AG08396 (cell line): ENCODE measurements at regions not wholly inside any gene's neighbourhood (a gene's known extent, or its start where the extent isn't known, plus 50 kb on each side); places are given as distances from the start of the nearest gene placed in this dataset.

ENCODE experiments used
- DNase-seq: peaks from one replicate; pipeline ENCODE4 v3.0.0; 2012; ENCODE audit warnings: low spot score, mixed read lengths

GRCh38 chr9:93900971-93901861, 53.9 kb downstream of the BARX1 start:
- no peak for DNase-seq

DNA sequence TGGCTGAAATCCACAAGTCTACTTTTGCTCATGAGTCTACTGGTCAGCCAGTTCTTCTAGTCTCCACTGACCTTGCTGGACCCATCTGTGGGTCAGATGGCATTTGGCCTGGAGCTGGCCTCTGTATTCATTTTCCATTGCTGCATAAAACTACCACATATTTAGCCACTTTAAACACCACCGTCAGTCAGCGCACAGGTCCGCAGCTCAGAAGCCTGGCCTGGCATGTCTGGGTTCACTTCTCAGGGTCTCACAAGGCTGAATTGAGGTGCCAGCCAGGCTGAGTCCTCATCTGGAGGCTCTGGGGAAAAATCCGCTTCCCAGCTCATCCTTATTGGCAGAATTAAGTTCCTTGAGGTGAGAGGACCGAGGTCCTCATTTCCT, 54.7 kb downstream of the BARX1 start:
- no peak for DNase-seq

DNA sequence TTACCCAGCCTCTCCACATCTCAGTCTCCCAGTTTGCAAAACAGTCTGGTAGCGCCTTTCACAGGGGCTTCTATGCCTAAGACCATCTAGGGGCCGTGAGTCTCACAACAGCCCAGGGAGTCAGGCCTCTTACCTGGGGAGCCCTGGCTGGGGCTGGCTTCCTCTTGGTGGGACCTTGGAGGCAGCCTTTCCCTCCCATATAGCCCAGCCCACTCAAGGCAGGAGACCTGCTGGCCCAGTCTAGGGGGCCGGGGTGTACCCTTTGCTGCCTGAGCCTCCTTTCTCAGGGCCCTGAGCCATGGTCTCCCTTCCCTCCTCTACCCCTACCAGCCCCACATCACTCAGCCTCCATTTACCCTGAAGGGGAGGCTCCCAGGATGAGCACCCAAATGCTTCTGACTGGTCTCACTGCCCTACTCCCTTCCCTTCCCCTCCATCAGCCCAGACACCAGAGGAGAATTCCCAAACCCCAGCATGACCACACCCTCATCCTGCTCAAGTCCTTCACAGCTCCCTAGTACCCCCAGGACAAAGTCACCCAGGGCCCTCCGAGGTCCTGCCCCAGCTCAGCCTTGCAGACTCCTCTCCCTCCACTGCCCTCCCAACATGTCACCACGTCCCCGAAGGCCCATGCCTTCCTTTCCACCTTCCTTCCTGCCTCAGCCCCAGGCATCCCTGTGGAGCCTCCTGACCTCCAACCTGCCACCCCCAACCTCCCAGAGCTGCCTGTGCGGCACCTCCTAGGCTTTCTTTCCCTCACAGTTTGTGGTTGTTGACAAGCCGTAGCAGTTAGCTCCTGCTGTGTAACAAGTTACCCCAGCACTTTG, 55.3 kb downstream of the BARX1 start:
- DNase-seq = no peak

DNA sequence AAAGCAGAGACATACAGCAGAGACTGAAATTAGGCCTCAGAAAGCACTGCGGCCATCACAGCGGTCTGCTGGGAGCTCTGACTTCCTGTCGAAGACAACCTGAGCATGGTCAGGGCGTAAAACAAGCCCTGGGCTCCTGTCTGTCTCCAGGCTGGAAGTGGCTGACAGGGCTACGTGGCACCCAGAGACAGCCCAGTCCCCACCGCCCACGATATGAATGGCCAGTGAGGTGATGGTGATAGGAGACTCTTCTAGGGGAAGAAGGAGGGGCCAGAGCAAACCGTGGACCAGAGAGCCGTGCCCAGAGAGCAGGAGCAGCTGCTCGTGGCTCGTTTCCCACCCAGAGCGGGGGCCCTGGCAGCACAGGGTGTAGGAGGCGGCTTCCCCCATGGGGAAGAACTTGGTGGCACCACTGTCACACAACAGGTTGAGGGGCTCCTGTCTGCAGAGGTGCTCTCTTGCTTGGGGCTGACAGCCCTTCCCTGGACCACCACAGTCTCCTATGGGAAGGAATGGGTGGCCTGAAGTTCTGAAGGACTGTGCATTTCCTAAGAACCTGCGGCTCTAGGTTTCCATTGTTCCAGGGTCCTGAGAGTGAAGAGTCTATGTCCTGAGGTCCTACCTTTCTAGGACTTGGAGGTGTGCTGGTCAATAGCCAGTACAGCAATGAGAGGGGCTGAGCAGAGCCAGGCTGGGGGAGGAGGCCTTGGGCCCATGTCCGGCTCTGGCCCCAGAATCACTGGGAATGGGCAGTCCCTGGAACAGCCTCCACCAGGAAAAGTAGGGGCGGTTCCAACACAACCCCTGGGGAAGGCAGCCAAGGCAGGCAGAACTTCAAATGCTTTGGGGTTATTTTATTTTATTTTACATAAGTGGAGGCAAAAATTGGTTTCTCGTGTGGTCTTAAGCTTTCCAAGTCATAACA, 56.4 kb downstream of the BARX1 start:
- DNase-seq = no peak

DNA sequence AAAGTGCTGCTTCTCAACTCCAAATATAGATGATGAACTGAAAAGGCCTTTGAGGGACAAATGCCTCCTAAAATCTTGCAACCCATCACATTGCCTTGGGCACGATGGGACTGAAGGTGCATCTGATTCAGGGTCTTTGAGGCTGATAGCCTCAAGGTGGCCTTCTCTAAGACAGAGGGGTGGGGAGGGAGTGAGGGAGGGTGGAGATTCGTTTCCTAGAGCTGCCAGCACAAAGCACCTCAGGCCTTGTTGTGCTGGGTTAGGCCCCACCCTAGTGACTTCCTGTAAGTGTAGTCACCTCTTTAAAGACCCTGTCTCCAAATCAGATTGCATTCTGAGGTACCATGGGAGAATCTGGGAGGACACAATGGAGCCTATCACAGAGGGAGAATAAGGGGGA, 57.1 kb downstream of the BARX1 start:
- no peak for DNase-seq

GRCh38 chr9:93897075-93897970, 57.8 kb downstream of the BARX1 start:
- DNase-seq = no peak

DNA sequence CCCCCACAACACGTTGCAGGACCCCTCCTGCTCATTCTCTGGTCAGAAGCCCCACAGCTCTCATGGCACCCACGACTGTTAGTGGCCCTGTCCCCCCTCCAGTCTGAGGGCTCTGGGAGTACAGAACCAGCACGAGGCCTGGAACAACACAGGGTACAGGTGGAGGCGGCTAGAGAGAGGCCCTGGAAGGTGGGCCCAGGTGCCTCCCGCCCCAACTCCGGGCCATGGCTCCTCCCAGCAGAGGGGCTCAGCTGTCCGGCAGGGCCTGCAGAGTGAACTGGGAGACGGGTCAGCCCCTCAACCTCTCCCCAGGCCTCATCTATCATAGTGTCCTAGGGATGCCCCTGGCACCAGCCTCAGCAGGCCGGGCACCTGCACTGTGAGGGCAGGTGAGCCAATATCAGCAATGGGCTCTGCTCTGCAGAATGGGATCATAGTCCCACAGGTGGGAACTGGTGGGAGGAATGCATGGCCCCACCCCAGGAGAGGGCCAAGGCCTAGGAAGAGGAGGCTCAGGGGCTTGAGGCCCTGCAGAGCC, 58.6 kb downstream of the BARX1 start:
- no peak for DNase-seq

DNA sequence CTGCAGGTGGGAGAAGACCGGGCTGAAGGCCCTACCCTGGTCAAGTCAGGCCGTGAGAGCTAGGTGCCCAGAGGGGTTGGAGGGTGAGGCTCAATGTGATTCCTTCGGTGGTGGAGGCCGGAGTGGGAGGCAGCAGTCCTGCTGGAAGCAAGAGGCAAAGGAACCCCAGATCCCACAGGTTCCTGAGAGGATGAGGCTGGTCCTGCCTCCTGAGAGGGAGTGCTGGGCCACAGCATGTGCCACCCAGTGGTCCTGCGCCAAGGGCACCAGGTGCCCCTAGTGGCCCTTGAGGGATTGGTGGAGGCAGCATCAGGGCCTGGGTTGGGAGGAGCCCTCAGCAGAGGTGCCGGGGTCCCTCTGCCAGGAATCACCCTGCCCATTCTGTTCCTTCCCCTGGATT, 59.1 kb downstream of the BARX1 start:
- DNase-seq = no peak

DNA sequence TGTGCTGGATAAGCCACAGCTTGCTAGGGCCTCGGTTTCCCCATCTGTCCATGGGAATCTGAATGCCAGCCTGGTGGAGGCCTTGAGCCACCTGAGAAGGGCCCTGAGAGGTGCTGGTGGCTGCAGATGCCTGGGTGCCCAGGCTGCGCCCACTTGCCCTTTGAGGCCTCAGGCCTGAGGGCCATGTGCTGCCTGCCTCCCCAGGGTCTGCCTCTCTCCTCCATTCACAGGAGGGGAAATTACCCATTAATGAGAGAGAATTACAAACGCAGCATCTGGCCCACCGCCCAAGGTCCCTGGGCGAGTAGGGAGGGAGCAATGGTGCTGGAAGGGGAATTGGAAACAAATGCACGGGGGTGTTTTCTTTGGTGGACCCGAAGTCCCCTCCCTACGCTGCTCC, 59.6 kb downstream of the BARX1 start:
- no peak for DNase-seq

GRCh38 chr9:93894691-93895079, 60.5 kb downstream of the BARX1 start:
- no peak for DNase-seq

- DNase-seq = no peak
Observed at GRCh38 chr9:93893899-93894690, 61.1 kb downstream of the BARX1 start.

DNA sequence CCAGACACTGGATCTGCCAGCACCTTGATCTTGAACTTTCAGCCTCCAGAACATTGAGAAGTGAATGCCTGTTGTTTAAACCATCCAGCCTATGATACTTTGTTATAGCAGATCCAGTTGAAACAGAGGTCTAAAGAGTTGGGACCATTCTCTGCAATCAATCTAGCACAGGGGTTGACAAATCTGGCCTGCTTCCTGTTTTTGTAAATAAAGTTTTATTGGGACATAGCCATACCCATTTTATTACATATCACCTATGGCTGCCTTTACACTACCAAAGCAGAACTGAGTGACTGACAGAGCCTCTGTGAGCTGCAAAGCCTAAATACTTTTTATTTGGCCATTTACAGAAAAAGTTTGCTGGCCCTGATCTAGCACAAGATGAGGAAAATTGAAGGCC, 62.0 kb downstream of the BARX1 start:
- DNase-seq = no peak

DNA sequence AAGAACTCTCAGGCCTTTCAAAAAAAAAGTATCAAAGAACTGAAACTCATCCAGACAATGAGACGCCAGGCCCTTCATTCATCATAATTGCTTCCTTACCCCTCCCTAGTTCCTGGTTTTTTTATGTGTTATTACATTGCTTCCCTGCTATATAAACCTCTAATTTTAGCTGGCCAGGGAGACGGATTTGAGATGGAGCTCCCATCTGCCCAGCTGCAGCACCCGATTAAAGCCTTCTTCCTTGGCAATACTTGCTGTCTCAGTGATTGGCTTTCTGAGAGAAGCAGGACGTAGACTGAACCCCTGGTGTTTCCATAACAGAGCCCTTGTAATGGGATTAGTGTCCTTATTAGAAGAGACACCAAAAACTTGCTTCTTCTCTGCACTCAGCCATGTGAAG, 62.4 kb downstream of the BARX1 start:
- no peak for DNase-seq

DNA sequence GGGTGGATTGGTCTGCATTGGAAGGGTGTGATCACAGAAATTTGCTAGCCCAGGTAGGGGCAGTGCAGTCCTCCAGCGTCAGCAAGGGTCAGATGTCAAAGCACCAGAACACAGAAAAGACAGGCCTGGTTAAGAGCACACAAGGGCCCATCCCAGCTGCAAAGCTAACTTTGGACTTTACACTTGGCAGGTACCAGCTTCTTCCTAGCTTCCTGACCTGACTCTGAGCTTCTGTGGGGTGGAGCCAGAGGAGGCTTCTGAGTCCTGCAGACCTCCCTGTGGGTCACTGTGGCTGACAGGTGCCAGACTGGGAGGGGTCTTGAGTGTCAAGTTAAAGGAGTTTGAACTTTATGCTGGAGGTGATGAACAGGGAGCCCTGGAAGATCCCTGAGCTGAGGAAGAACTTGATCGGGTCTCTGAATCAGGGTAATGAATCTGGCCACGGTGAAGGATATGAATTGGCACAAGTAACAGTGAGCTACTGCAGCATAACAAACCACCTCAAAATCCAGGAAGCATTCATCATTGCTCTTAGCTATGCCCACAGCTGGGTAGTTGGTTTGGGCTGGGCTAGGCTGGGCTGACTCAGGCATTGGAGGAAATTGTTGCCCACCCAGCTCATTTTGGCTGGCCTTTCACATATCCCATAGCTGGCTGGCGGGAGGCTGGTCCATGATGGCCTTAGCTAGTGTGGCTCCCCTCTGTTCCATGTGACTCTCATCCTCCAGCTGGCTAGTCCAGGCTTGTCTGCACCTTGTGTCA, 63.4 kb downstream of the BARX1 start:
- no peak for DNase-seq

DNA sequence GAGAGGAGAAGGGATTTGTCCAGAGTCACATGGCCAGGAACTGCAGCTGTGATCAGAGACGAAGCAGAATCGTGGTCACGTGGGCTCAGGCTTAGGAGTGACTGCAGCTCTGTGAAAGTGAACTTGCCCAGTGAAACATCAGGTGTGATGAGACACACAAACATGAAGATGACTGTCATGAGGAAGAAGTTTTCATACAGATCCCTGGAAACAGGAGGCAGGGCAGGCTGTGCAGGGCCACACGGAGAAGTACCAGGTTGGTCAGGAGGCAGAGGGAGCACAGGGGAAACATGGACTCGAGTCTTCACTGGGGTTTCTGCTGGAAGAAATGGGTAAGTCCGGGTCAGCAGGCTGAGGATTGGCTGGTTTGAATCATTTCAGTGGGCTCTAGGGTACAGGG, 64.1 kb downstream of the BARX1 start:
- DNase-seq = no peak

DNA sequence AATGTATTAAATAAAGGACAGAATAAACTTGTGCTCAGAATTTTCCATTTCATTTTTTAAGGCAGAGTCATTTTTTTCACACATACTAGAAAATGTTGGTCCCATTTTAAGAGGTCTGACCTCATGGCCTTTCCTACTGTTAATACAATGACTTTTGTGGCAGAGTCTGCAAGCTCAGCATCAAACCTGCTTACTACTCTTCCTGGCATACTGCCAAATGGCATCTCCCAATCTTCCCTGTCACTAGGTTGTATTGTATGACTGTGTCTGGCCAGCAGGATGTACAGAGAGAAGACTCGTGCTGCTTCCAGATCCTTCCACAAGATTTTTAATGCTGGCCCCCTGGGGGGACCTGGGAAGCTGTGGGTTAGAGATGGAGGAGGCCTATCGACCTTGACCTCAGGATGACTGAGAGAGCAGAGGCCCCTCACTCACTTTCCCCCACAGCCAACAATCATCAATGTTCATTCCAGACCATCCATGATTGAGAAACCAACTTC, 64.7 kb downstream of the BARX1 start:
- DNase-seq = no peak

GRCh38 chr9:93886911-93887310, 68.2 kb downstream of the BARX1 start:
- DNase-seq = no peak

DNA sequence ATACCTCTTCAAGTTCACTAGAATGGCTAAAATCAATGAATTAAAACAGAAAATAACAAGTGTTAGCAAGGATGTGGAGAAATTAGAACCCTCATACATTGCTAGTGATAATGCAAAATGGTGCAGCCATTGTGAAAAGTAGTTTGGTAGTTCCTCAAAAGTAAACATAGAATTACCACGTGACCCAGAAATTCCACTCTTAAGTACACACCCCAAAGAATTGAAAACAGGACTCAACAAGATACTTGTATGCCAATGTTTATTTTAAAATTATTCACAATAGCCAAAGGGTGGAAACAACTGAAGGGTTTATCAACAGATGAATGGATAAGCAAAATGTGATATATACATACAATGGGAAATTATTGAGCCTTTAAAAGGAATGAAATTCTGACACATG, 70.3 kb downstream of the BARX1 start:
- DNase-seq = no peak
